ENCODE measurements at regions not wholly inside any gene's neighbourhood (a gene's known extent, or its start where the extent isn't known, plus 50 kb on each side); places are given as distances from the start of the nearest gene placed in this dataset.

- TF ChIP-seq CTCF (IDR thresholded peaks at IDR 0.05) (no peak), POLR2A (IDR thresholded peaks at IDR 0.05) (no peak), POLR2AphosphoS5 (IDR thresholded peaks at IDR 0.05) (no peak), EP300 (IDR thresholded peaks at IDR 0.05) (no peak)
- WGBS, 2 donors, result 57 to 65% methylated on average over 4 of the region's 4 CpGs
- Histone ChIP-seq H3K27me3 (no peaks in the 10 kb centered on the region), H3K4me3 (no peak overlapping the region), H3K9me3 (no peaks in the 10 kb centered on the region), H3K36me3 (no peaks in the 10 kb centered on the region), H3K27ac (no peak overlapping the region), H3K4me1 (peaks cover 0 to 7% (median 2%) of the 10 kb centered on the region in 4 donors)
- DNase-seq, result no peak
- intact Hi-C loops (cut with DNase I), result no loop called here
Observed at GRCh38 chr2:236749346-236749745, 179.7 kb downstream of the ACKR3 start.

GRCh38 chr2:236752096-236752495 lies 182.5 kb downstream of the ACKR3 start:
- Histone ChIP-seq H3K4me3 (no peak overlapping the region), H3K4me1 (no peaks in the 10 kb centered on the region), H3K36me3 (no peaks in the 10 kb centered on the region), H3K27me3 (no peaks in the 10 kb centered on the region), H3K27ac (no peak overlapping the region), H3K9me3 (no peaks in the 10 kb centered on the region)
- WGBS, 2 donors, result 86 to 88% methylated on average over 11 of the region's 11 CpGs
- intact Hi-C loops (cut with DNase I), result no loop called here
- DNase-seq, result no peak
- no peak for TF ChIP-seq POLR2AphosphoS5 (IDR thresholded peaks at IDR 0.05)
- no peak for TF ChIP-seq CTCF (IDR thresholded peaks at IDR 0.05)
- TF ChIP-seq POLR2A (IDR thresholded peaks at IDR 0.05), result no peak
- TF ChIP-seq EP300 (IDR thresholded peaks at IDR 0.05), result no peak

GRCh38 chr2:236753606-236754270 lies 184.1 kb downstream of the ACKR3 start:
- H3K27me3 ChIP-seq, result no peaks in the 10 kb centered on the region
- intact Hi-C loops (cut with DNase I), result no loop called here
- no peak for DNase-seq
- no peak overlapping the region for H3K27ac ChIP-seq
- no peaks in the 10 kb centered on the region for H3K9me3 ChIP-seq
- no peak for TF ChIP-seq POLR2A (IDR thresholded peaks at IDR 0.05)
- TF ChIP-seq EP300 (IDR thresholded peaks at IDR 0.05), result no peak
- TF ChIP-seq POLR2AphosphoS5 (IDR thresholded peaks at IDR 0.05), result no peak
- TF ChIP-seq CTCF (IDR thresholded peaks at IDR 0.05), result no peak
- WGBS, 2 donors, result 54 to 64% methylated on average over 5 of the region's 5 CpGs
- no peak overlapping the region for H3K4me3 ChIP-seq
- no peaks in the 10 kb centered on the region for H3K36me3 ChIP-seq
- no peaks in the 10 kb centered on the region for H3K4me1 ChIP-seq

- Histone ChIP-seq H3K27me3 (no peaks in the 10 kb centered on the region), H3K27ac (no peak overlapping the region), H3K4me3 (no peak overlapping the region), H3K9me3 (no peaks in the 10 kb centered on the region), H3K4me1 (no peaks in the 10 kb centered on the region), H3K36me3 (no peaks in the 10 kb centered on the region)
- WGBS, 2 donors, result 82 to 86% methylated on average over 11 of the region's 11 CpGs
- no peak for DNase-seq
- intact Hi-C loops (cut with DNase I), result no loop called here
- no peak for TF ChIP-seq POLR2A (IDR thresholded peaks at IDR 0.05)
- TF ChIP-seq EP300 (IDR thresholded peaks at IDR 0.05), result no peak
- TF ChIP-seq CTCF (IDR thresholded peaks at IDR 0.05), result no peak
- no peak for TF ChIP-seq POLR2AphosphoS5 (IDR thresholded peaks at IDR 0.05)
Observed at GRCh38 chr2:236754271-236754944, 184.8 kb downstream of the ACKR3 start.
